Choroid plexus epithelial cell (primary cell): ENCODE measurements at regions not wholly inside any gene's neighbourhood (a gene's known extent, or its start where the extent isn't known, plus 50 kb on each side); places are given as distances from the start of the nearest gene placed in this dataset.

Source experiments
- DNase-seq: peaks from one replicate; pipeline ENCODE4 v3.0.0-alpha.2; 2010; ENCODE audit warnings: low read depth
- H3K4me3 ChIP-seq: 2 replicates; pipeline ENCODE4 v1.5.1; 2011; ENCODE audit warnings: low read depth, mild to moderate bottlenecking, control low read depth, low read length, moderate library complexity
- CTCF ChIP-seq: conservative IDR thresholded peaks from 2 replicates; pipeline ENCODE4 v1.5.1; 2011; ENCODE audit warnings: low read depth, mild to moderate bottlenecking, control low read depth, inconsistent platforms, low read length, moderate library complexity

- TF ChIP-seq CTCF: no peak
- no peak overlapping the region for H3K4me3 ChIP-seq
- DNase-seq: no peak
Observed at GRCh38 chr6:140316966-140317365, 942.5 kb upstream of the CITED2 start.

GRCh38 chr6:140314682-140315081 is 940.2 kb upstream of the CITED2 start:
- no peak for DNase-seq
- TF ChIP-seq CTCF: no peak
- no peak overlapping the region for H3K4me3 ChIP-seq

- DNase-seq: peak; percentile 25
- no peak for TF ChIP-seq CTCF
- H3K4me3 ChIP-seq: no peak overlapping the region
Observed at GRCh38 chr6:140311146-140311545, 936.7 kb upstream of the CITED2 start.

GRCh38 chr6:140303218-140303949 is 928.9 kb upstream of the CITED2 start:
- no peak for DNase-seq
- no peak for TF ChIP-seq CTCF
- H3K4me3 ChIP-seq: no peak overlapping the region

GRCh38 chr6:140300331-140300730 is 925.9 kb upstream of the CITED2 start:
- TF ChIP-seq CTCF: no peak
- no peak for DNase-seq

GRCh38 chr6:140289186-140289585 is 914.7 kb upstream of the CITED2 start:
- TF ChIP-seq CTCF: no peak
- DNase-seq: no peak
- H3K4me3 ChIP-seq: no peak overlapping the region

More at GRCh38 chr6:140300331-140300730, 925.9 kb upstream of the CITED2 start:
- H3K4me3 ChIP-seq: no peak overlapping the region
